ACHN (cell line): ENCODE measurements at regions not wholly inside any gene's neighbourhood (a gene's known extent, or its start where the extent isn't known, plus 50 kb on each side); places are given as distances from the start of the nearest gene placed in this dataset.

Experiments
- DNase-seq: peaks from one replicate; pipeline ENCODE4 v3.0.0-alpha.2; 2015
- in situ Hi-C: cut with HindIII; loops from 2 replicates; pipeline ENCODE4 v1.10.0; 2017; ENCODE audit warnings: low sequenced_read_pairs, low pct_ligation_motif_present, low pct_unique_long_range_greater_than_20kb

GRCh38 chr2:64837925-64838641 is 151.1 kb upstream of the SLC1A4 start:
- peak; percentile 70 for DNase-seq
- in situ Hi-C loops = no loop called here

GRCh38 chr2:64838817-64839216 is 150.4 kb upstream of the SLC1A4 start:
- in situ Hi-C loops = no loop called here
- DNase-seq = peak; percentile 97

GRCh38 chr2:64839844-64840243 is 149.4 kb upstream of the SLC1A4 start:
- in situ Hi-C loops = no loop called here
- peak; percentile 43 for DNase-seq

- in situ Hi-C loops = no loop called here
- DNase-seq = no peak
Measured at GRCh38 chr2:64840426-64840881, 148.7 kb upstream of the SLC1A4 start.

GRCh38 chr2:64841461-64841860 is 147.7 kb upstream of the SLC1A4 start:
- in situ Hi-C loops = no loop called here
- DNase-seq = no peak

- in situ Hi-C loops = no loop called here
- DNase-seq = no peak
Measured at GRCh38 chr2:64842030-64842429, 147.2 kb upstream of the SLC1A4 start.

- no peak for DNase-seq
- in situ Hi-C loops = no loop called here
Measured at GRCh38 chr2:64844087-64844486, 145.1 kb upstream of the SLC1A4 start.

- DNase-seq = no peak
- in situ Hi-C loops = no loop called here
Measured at GRCh38 chr2:64845273-64845905, 143.8 kb upstream of the SLC1A4 start.

GRCh38 chr2:64846177-64846576 is 143.0 kb upstream of the SLC1A4 start:
- no peak for DNase-seq
- in situ Hi-C loops = no loop called here

- in situ Hi-C loops = no loop called here
- no peak for DNase-seq
Measured at GRCh38 chr2:64847930-64848329, 141.3 kb upstream of the SLC1A4 start.

- in situ Hi-C loops = no loop called here
- no peak for DNase-seq
Measured at GRCh38 chr2:64848363-64848762, 140.8 kb upstream of the SLC1A4 start.

- no peak for DNase-seq
- in situ Hi-C loops = no loop called here
Measured at GRCh38 chr2:64848945-64849344, 140.3 kb upstream of the SLC1A4 start.

- DNase-seq = no peak
- in situ Hi-C loops = no loop called here
Measured at GRCh38 chr2:64850642-64851041, 138.6 kb upstream of the SLC1A4 start.

- in situ Hi-C loops = no loop called here
- DNase-seq = no peak
Measured at GRCh38 chr2:64852771-64853241, 136.4 kb upstream of the SLC1A4 start.

- DNase-seq = no peak
Measured at GRCh38 chr2:64853306-64853705, 135.9 kb upstream of the SLC1A4 start.

GRCh38 chr2:64853894-64854293 is 135.3 kb upstream of the SLC1A4 start:
- in situ Hi-C loops = no loop called here
- DNase-seq = no peak

More at GRCh38 chr2:64853306-64853705, 135.9 kb upstream of the SLC1A4 start:
- in situ Hi-C loops = no loop called here

- in situ Hi-C loops = no loop called here
- DNase-seq = peak; percentile 28
Measured at GRCh38 chr2:64854773-64855237, 134.4 kb upstream of the SLC1A4 start.

- in situ Hi-C loops = no loop called here
- DNase-seq = peak; percentile 12
Measured at GRCh38 chr2:64857581-64858471, 131.4 kb upstream of the SLC1A4 start.
